ENCODE measurements at regions not wholly inside any gene's neighbourhood (a gene's known extent, or its start where the extent isn't known, plus 50 kb on each side); places are given as distances from the start of the nearest gene placed in this dataset.
"Not testable (repeated sequence)": the region's sequence is repeated elsewhere in the genome, so short reads cannot be mapped to it uniquely, and the experiment has no call there.

DNA sequence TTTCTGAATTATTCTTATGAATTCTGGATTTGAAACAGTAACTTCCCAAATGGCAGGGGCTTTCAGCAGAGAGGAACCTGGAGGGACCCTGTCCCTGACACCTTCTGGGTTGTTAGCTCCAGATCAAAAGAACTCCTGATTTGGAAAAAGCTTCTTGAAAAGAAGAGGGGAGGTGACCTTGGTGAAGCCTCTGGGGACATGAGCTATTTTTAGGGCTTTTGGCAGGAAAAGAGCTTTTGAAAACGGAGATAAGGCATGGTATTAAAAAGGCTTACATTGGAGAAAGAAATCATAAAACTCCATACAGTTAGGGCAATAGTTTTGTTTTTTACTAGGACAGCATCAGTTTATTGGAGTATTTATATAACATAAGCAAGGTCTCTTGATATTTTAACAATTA lies 60.3 kb downstream of the GOLGA6L7 start:
- TF ChIP-seq, protein P1, sequence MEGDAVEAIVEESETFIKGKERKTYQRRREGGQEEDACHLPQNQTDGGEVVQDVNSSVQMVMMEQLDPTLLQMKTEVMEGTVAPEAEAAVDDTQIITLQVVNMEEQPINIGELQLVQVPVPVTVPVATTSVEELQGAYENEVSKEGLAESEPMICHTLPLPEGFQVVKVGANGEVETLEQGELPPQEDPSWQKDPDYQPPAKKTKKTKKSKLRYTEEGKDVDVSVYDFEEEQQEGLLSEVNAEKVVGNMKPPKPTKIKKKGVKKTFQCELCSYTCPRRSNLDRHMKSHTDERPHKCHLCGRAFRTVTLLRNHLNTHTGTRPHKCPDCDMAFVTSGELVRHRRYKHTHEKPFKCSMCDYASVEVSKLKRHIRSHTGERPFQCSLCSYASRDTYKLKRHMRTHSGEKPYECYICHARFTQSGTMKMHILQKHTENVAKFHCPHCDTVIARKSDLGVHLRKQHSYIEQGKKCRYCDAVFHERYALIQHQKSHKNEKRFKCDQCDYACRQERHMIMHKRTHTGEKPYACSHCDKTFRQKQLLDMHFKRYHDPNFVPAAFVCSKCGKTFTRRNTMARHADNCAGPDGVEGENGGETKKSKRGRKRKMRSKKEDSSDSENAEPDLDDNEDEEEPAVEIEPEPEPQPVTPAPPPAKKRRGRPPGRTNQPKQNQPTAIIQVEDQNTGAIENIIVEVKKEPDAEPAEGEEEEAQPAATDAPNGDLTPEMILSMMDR (IDR thresholded peaks at IDR 0.05; ENCODE audit: poor library complexity): not testable (repeated sequence)
- TF ChIP-seq EZH2 (IDR thresholded peaks at IDR 0.05; ENCODE audit: borderline replicate concordance): not testable (repeated sequence)
